Smooth muscle cell (in vitro differentiated cells): ENCODE measurements at regions not wholly inside any gene's neighbourhood (a gene's known extent, or its start where the extent isn't known, plus 50 kb on each side); places are given as distances from the start of the nearest gene placed in this dataset.

Experiments
- DNase-seq: peaks from one replicate; lab custom pipeline; 2025; ENCODE audit not compliant: unreplicated experiment; lab: John Stamatoyannopoulos, UW
- H2AFZ ChIP-seq: fragments of 200-600 bp; sonication (generic); 2 replicates; pipeline ENCODE4 v1.6.0; 2016; ENCODE audit warnings: antibody characterized with exemption, low read depth, mild to moderate bottlenecking
- H3F3A ChIP-seq: fragments of 200-600 bp; sonication (generic); 2 replicates; pipeline ENCODE4 v1.6.0; 2017; ENCODE audit warnings: antibody characterized with exemption, low read depth
- H3K27ac ChIP-seq: fragments of 200-600 bp; sonication (generic); 2 replicates; pipeline ENCODE4 v1.5.1; 2016; ENCODE audit warnings: low read depth, mild to moderate bottlenecking
- H3K27me3 ChIP-seq: fragments of 200-600 bp; sonication (generic); 2 replicates; pipeline ENCODE4 v1.6.1; 2016; ENCODE audit warnings: low read depth, mild to moderate bottlenecking
- H3K36me3 ChIP-seq: fragments of 200-600 bp; sonication (generic); 2 replicates; pipeline ENCODE4 v1.5.1; 2016; ENCODE audit warnings: low read depth
- H3K4me1 ChIP-seq: fragments of 200-600 bp; sonication (generic); 2 replicates; pipeline ENCODE4 v1.5.1; 2016; ENCODE audit warnings: low read depth
- H3K4me2 ChIP-seq: fragments of 200-600 bp; sonication (generic); 2 replicates; pipeline ENCODE4 v1.6.0; 2016; ENCODE audit warnings: mild to moderate bottlenecking
- H3K4me3 ChIP-seq: fragments of 200-600 bp; sonication (generic); 2 replicates; pipeline ENCODE4 v1.5.1; 2016; ENCODE audit warnings: mild to moderate bottlenecking
- H3K79me2 ChIP-seq: fragments of 200-600 bp; sonication (generic); 2 replicates; pipeline ENCODE4 v1.6.0; 2016; ENCODE audit warnings: low read depth, mild to moderate bottlenecking
- H3K9ac ChIP-seq: fragments of 200-600 bp; sonication (generic); 2 replicates; pipeline ENCODE4 v1.6.0; 2016; ENCODE audit warnings: low read depth
- H3K9me3 ChIP-seq: fragments of 200-600 bp; sonication (generic); replicated peaks from 2 replicates; pipeline ENCODE4 v1.5.1; 2016; ENCODE audit warnings: low read depth
- H4K20me1 ChIP-seq: fragments of 200-600 bp; sonication (generic); 2 replicates; pipeline ENCODE4 v1.6.0; 2016; ENCODE audit warnings: low read depth
- WGBS: methylation state at CpG from one replicate; pipeline ENCODE4 v1.1.7; 2016; ENCODE audit warnings: low lambda C conversion rate; 5-methylcytosine and 5-hydroxymethylcytosine counted together
- TF ChIP-seq, protein P1 (sequence below): fragments of 200-600 bp; sonication (generic); IDR thresholded peaks from 2 replicates; pipeline ENCODE4 v1.5.1; 2017; ENCODE audit warnings: borderline replicate concordance, mild to moderate bottlenecking, antibody characterized with exemption; ENCODE audit not compliant: insufficient read depth, poor library complexity, severe bottlenecking

GRCh38 chr7:41116817-41117216, 586.1 kb downstream of the INHBA start:
- no peak overlapping the region for H3K4me2 ChIP-seq
- no peak overlapping the region for H2AFZ ChIP-seq
- H3K27ac ChIP-seq, result peak overlapping the region; percentile 60
- no peak overlapping the region for H3K9ac ChIP-seq
- H3K36me3 ChIP-seq, result no peaks in the 10 kb centered on the region
- H3K4me1 ChIP-seq, result peaks cover 4% of the 10 kb centered on the region
- H3K79me2 ChIP-seq, result no peaks in the 10 kb centered on the region
- DNase-seq, result no peak
- no peaks in the 10 kb centered on the region for H3K9me3 ChIP-seq
- WGBS, result 78% methylated on average over 1 of the region's 1 CpG
- no peak overlapping the region for H3K4me3 ChIP-seq
- no peaks in the 10 kb centered on the region for H3F3A ChIP-seq
- no peaks in the 10 kb centered on the region for H4K20me1 ChIP-seq
- H3K27me3 ChIP-seq, result no peaks in the 10 kb centered on the region
- TF ChIP-seq, protein P1, sequence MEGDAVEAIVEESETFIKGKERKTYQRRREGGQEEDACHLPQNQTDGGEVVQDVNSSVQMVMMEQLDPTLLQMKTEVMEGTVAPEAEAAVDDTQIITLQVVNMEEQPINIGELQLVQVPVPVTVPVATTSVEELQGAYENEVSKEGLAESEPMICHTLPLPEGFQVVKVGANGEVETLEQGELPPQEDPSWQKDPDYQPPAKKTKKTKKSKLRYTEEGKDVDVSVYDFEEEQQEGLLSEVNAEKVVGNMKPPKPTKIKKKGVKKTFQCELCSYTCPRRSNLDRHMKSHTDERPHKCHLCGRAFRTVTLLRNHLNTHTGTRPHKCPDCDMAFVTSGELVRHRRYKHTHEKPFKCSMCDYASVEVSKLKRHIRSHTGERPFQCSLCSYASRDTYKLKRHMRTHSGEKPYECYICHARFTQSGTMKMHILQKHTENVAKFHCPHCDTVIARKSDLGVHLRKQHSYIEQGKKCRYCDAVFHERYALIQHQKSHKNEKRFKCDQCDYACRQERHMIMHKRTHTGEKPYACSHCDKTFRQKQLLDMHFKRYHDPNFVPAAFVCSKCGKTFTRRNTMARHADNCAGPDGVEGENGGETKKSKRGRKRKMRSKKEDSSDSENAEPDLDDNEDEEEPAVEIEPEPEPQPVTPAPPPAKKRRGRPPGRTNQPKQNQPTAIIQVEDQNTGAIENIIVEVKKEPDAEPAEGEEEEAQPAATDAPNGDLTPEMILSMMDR, result no peak

DNA sequence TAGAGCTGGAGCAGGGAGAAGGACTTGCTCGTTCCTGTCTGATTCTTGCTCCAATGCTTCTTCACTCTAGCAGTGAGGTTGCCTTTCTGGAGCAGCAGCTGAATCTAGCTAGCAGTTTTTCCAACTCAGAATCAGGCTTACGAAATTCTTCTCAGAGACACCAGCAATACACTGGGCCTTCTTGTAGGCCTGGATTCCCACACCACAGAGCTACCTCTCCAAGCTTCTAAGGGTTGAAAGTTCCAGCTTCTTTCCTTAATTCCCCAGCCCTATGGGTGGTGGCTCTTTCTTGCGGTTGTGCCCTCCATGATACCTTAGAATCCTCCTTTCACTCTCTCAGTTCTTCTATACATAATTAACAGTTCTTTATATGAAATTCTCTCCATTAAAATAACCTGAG, 586.6 kb downstream of the INHBA start:
- peak overlapping the region; percentile 40 for H3K27ac ChIP-seq

GRCh38 chr7:41114691-41115090, 588.2 kb downstream of the INHBA start:
- Histone ChIP-seq H3K9me3 (no peaks in the 10 kb centered on the region), H3K27me3 (no peaks in the 10 kb centered on the region), H4K20me1 (no peaks in the 10 kb centered on the region), H3K4me1 (peaks cover 4% of the 10 kb centered on the region), H3F3A (no peaks in the 10 kb centered on the region), H3K4me3 (no peak overlapping the region), H3K79me2 (no peaks in the 10 kb centered on the region), H3K9ac (no peak overlapping the region), H3K4me2 (no peak overlapping the region), H3K27ac (peak overlapping the region; percentile 66), H2AFZ (no peak overlapping the region), H3K36me3 (no peaks in the 10 kb centered on the region)
- 67% methylated on average over 2 of the region's 2 CpGs for WGBS
- DNase-seq, result no peak
- TF ChIP-seq, protein P1, result no peak

More for the DNA sequence above, 586.6 kb downstream of the INHBA start:
- no peaks in the 10 kb centered on the region for H4K20me1 ChIP-seq
- H3K4me3 ChIP-seq, result no peak overlapping the region
- no peaks in the 10 kb centered on the region for H3K27me3 ChIP-seq
- H3K79me2 ChIP-seq, result no peaks in the 10 kb centered on the region
- WGBS, result 89% methylated on average over 3 of the region's 3 CpGs
- TF ChIP-seq, protein P1, result no peak
- no peaks in the 10 kb centered on the region for H3K9me3 ChIP-seq
- peaks cover 4% of the 10 kb centered on the region for H3K4me1 ChIP-seq
- DNase-seq, result no peak
- no peaks in the 10 kb centered on the region for H3K36me3 ChIP-seq
- no peak overlapping the region for H3K9ac ChIP-seq
- H2AFZ ChIP-seq, result no peak overlapping the region
- H3K4me2 ChIP-seq, result no peak overlapping the region
- no peaks in the 10 kb centered on the region for H3F3A ChIP-seq

DNA sequence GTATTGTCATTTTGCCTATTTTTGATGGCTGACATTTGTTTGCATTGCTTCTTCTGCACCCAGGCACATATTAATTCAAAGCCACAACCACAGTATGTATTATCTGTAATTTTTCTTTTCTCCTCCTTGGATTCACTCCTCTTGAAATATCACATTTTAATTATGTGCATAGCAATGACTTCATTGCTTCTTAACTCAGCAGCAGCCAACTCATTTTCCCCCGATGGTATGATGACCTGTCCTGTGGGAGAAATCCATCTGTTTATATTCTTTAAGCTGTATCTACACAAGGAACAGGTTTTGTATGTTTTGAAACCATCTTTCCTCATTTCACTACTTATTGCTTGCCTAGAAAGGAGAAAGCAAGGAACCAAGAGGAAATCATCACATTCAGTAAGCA, 588.8 kb downstream of the INHBA start:
- H3K27ac ChIP-seq, result peak overlapping the region; percentile 66
- H3K9me3 ChIP-seq, result no peaks in the 10 kb centered on the region
- peaks cover 4% of the 10 kb centered on the region for H3K4me1 ChIP-seq
- no peak for DNase-seq
- no peak overlapping the region for H2AFZ ChIP-seq
- no peak overlapping the region for H3K4me3 ChIP-seq
- no peaks in the 10 kb centered on the region for H3K27me3 ChIP-seq
- H3K4me2 ChIP-seq, result peak overlapping the region; percentile 2
- WGBS, result 8% methylated on average over 1 of the region's 1 CpG
- no peaks in the 10 kb centered on the region for H3F3A ChIP-seq
- no peaks in the 10 kb centered on the region for H3K36me3 ChIP-seq
- H4K20me1 ChIP-seq, result no peaks in the 10 kb centered on the region
- TF ChIP-seq, protein P1, result no peak
- no peaks in the 10 kb centered on the region for H3K79me2 ChIP-seq
- H3K9ac ChIP-seq, result no peak overlapping the region
